Hepatocyte (in vitro differentiated cells): ENCODE measurements at regions not wholly inside any gene's neighbourhood (a gene's known extent, or its start where the extent isn't known, plus 50 kb on each side); places are given as distances from the start of the nearest gene placed in this dataset.

ENCODE experiments used
- DNase-seq: peaks from one replicate; pipeline ENCODE4 v3.0.0-alpha.2; 2016; ENCODE audit warnings: low spot score
- H2AFZ ChIP-seq: fragments of 200-600 bp; sonication (generic); 2 replicates; pipeline ENCODE4 v1.6.0; 2016; ENCODE audit warnings: antibody characterized with exemption, mild to moderate bottlenecking
- H3K27ac ChIP-seq: fragments of 200-600 bp; sonication (generic); 2 replicates; pipeline ENCODE4 v1.5.1; 2016; ENCODE audit warnings: mild to moderate bottlenecking
- H3K27me3 ChIP-seq: fragments of 200-600 bp; sonication (generic); 2 replicates; pipeline ENCODE4 v1.6.1; 2016
- H3K36me3 ChIP-seq: fragments of 200-600 bp; sonication (generic); replicated peaks from 2 replicates; pipeline ENCODE4 v1.5.1; 2016; ENCODE audit warnings: low read depth; ENCODE audit not compliant: insufficient read depth
- H3K4me1 ChIP-seq: fragments of 200-600 bp; sonication (generic); 2 replicates; pipeline ENCODE4 v1.5.1; 2016; ENCODE audit warnings: mild to moderate bottlenecking, moderate library complexity; ENCODE audit not compliant: insufficient read depth
- H3K4me2 ChIP-seq: fragments of 200-600 bp; sonication (generic); 2 replicates; pipeline ENCODE4 v1.6.0; 2016
- H3K4me3 ChIP-seq: fragments of 200-600 bp; sonication (generic); 2 replicates; pipeline ENCODE4 v1.5.1; 2016; ENCODE audit warnings: mild to moderate bottlenecking
- H3K79me2 ChIP-seq: fragments of 200-600 bp; sonication (generic); 2 replicates; pipeline ENCODE4 v1.6.0; 2017; ENCODE audit warnings: mild to moderate bottlenecking
- H3K9me2 ChIP-seq: fragments of 200-600 bp; sonication (generic); replicated peaks from 2 replicates; pipeline ENCODE4 v1.6.0; 2017; ENCODE audit warnings: mild to moderate bottlenecking; ENCODE audit not compliant: insufficient read depth
- H3K9me3 ChIP-seq: fragments of 200-600 bp; sonication (generic); 2 replicates; pipeline ENCODE4 v1.5.1; 2016; ENCODE audit warnings: low read depth, mild to moderate bottlenecking
- H4K20me1 ChIP-seq: fragments of 200-600 bp; sonication (generic); 2 replicates; pipeline ENCODE4 v1.6.0; 2016; ENCODE audit warnings: mild to moderate bottlenecking; ENCODE audit not compliant: insufficient read depth, poor library complexity, severe bottlenecking
- EZH2 ChIP-seq: fragments of 200-600 bp; sonication (generic); IDR thresholded peaks from 2 replicates; pipeline ENCODE4 v1.6.1; 2016; ENCODE audit warnings: antibody characterized with exemption, mild to moderate bottlenecking, borderline replicate concordance
- EZH2phosphoT487 ChIP-seq: fragments of 200-600 bp; sonication (generic); IDR thresholded peaks from one replicate; pipeline ENCODE4 v1.6.1; 2018; ENCODE audit warnings: antibody characterized with exemption, mild to moderate bottlenecking, low read depth, moderate library complexity; ENCODE audit not compliant: unreplicated experiment, severe bottlenecking
- WGBS: methylation state at CpG from one replicate; pipeline ENCODE4 v1.1.6; 2016; ENCODE audit warnings: low lambda C conversion rate; ENCODE audit errors: missing lambda C conversion rate; 5-methylcytosine and 5-hydroxymethylcytosine counted together
- TF ChIP-seq, protein P1 (sequence below): fragments of 200-600 bp; sonication (generic); IDR thresholded peaks from 2 replicates; pipeline ENCODE4 v1.5.1; 2016; ENCODE audit warnings: antibody characterized with exemption, mild to moderate bottlenecking; ENCODE audit not compliant: poor library complexity

DNA sequence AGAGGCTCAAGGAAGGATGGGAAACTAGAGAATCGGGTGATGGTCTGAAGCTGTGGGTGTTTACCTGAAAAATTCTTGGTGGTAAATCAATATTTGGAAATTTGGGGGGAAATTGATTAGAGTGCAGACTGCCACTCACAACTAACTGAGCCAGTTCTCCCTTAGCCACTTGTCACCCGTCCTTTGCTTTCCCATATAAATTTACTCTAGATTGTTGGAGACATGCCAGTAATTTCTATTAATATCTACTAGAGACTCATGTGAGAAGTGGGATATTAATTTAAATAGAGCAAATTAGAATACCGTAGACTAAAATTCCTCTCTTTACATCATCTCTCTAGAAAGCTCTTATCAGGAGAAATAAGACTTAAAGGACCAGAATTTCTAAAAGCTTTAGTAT lies 471.3 kb upstream of the DAB2 start:
- WGBS, result 83% methylated on average over 3 of the region's 3 CpGs
- H3K9me2 ChIP-seq, result no peaks in the 10 kb centered on the region
- DNase-seq, result no peak
- H3K36me3 ChIP-seq, result no peaks in the 10 kb centered on the region
- H3K27ac ChIP-seq, result no peak overlapping the region
- H3K4me2 ChIP-seq, result no peak overlapping the region
- H3K4me3 ChIP-seq, result no peak overlapping the region
- H4K20me1 ChIP-seq, result no peaks in the 10 kb centered on the region
- no peaks in the 10 kb centered on the region for H3K79me2 ChIP-seq
- no peak for TF ChIP-seq EZH2
- TF ChIP-seq, protein P1, sequence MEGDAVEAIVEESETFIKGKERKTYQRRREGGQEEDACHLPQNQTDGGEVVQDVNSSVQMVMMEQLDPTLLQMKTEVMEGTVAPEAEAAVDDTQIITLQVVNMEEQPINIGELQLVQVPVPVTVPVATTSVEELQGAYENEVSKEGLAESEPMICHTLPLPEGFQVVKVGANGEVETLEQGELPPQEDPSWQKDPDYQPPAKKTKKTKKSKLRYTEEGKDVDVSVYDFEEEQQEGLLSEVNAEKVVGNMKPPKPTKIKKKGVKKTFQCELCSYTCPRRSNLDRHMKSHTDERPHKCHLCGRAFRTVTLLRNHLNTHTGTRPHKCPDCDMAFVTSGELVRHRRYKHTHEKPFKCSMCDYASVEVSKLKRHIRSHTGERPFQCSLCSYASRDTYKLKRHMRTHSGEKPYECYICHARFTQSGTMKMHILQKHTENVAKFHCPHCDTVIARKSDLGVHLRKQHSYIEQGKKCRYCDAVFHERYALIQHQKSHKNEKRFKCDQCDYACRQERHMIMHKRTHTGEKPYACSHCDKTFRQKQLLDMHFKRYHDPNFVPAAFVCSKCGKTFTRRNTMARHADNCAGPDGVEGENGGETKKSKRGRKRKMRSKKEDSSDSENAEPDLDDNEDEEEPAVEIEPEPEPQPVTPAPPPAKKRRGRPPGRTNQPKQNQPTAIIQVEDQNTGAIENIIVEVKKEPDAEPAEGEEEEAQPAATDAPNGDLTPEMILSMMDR, result no peak
- no peak for TF ChIP-seq EZH2phosphoT487
- H3K27me3 ChIP-seq, result no peaks in the 10 kb centered on the region
- H3K4me1 ChIP-seq, result no peaks in the 10 kb centered on the region
- H2AFZ ChIP-seq, result no peak overlapping the region
- no peaks in the 10 kb centered on the region for H3K9me3 ChIP-seq

DNA sequence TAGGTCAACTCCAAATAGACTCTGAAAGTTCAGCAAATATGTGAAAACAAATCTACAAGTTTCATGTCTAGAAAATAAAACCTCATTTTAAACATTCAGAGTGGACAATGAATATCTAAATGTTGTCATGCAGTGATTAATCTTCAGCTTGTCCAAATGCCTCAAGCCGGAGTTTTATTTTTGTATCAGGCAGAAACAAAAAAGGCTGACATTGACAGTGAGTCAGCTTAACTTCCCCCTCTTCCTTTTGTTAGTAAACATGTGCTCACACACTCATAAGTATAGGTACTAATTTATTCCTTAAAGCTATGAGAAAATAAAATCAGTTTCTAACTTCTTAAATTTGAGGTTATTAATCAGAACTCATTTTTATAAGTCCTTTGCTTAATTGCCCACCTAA lies 467.9 kb upstream of the DAB2 start:
- TF ChIP-seq EZH2phosphoT487 (no peak), EZH2 (no peak)
- TF ChIP-seq, protein P1, result no peak
- no peak for DNase-seq
- no peaks in the 10 kb centered on the region for H4K20me1 ChIP-seq
- no peaks in the 10 kb centered on the region for H3K36me3 ChIP-seq
- H3K9me2 ChIP-seq, result no peaks in the 10 kb centered on the region
- no peaks in the 10 kb centered on the region for H3K9me3 ChIP-seq
- no peaks in the 10 kb centered on the region for H3K79me2 ChIP-seq
- H3K4me1 ChIP-seq, result no peaks in the 10 kb centered on the region
- no peak overlapping the region for H3K4me3 ChIP-seq
- no peak overlapping the region for H3K4me2 ChIP-seq
- no peak overlapping the region for H3K27ac ChIP-seq
- WGBS, result 79% methylated on average over 1 of the region's 1 CpG
- H2AFZ ChIP-seq, result no peak overlapping the region
- no peaks in the 10 kb centered on the region for H3K27me3 ChIP-seq

DNA sequence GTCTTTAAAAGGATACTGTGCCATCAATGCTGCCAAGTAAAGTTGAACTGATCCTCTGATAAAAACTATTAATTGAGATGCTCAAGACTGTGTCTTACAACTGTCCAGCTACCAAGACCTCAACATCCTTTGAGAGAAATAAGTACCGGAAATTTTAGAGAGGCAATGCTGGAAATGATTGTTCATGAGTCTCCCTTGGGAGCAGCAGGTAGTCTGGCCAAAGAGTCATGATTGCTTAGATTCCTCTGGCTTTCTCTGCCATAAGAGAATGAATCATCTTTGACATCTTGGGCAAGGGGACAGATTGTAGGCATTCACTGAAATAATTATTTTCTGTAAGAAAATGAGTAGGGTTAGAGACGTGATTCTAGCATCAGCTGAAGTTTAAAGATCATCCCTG lies 466.6 kb upstream of the DAB2 start:
- 90% methylated on average over 2 of the region's 2 CpGs for WGBS

More for the DNA sequence above, 466.6 kb upstream of the DAB2 start:
- Histone ChIP-seq H3K79me2 (no peaks in the 10 kb centered on the region), H3K9me2 (no peaks in the 10 kb centered on the region), H3K27me3 (no peaks in the 10 kb centered on the region), H3K4me3 (no peak overlapping the region), H3K4me1 (no peaks in the 10 kb centered on the region), H3K36me3 (no peaks in the 10 kb centered on the region), H3K27ac (no peak overlapping the region), H3K9me3 (no peaks in the 10 kb centered on the region), H4K20me1 (no peaks in the 10 kb centered on the region), H3K4me2 (no peak overlapping the region), H2AFZ (no peak overlapping the region)
- TF ChIP-seq, protein P1, result no peak
- no peak for TF ChIP-seq EZH2
- TF ChIP-seq EZH2phosphoT487, result no peak
- no peak for DNase-seq
